ENCODE measurements at regions not wholly inside any gene's neighbourhood (a gene's known extent, or its start where the extent isn't known, plus 50 kb on each side); places are given as distances from the start of the nearest gene placed in this dataset.

DNA sequence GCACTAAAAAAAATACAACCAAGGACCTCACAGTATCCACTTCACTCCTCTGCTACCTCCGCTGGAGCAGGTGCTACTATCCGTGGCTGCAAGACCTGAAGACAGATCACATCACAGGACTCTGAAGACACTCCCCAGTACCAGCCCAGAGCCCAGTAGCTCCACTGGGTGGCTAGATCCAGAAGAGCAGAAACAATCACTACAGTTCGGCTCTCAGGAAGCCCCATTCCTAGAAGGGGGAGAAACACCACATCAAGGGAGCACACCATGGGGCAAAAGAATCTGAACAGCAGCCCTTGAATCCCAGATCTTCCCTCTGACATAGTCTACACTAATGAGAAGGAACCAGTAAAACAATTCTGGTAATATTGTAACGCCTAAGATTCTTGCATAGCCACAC, 494.0 kb upstream of the FAT3 start:
- no peak for DNase-seq

GRCh38 chr11:91730057-91730456, 494.6 kb upstream of the FAT3 start:
- no peak for DNase-seq

- no peak for DNase-seq
Observed at GRCh38 chr11:91717169-91717568, 507.4 kb upstream of the FAT3 start.

GRCh38 chr11:91707652-91708482, 516.8 kb upstream of the FAT3 start:
- no peak for DNase-seq

GRCh38 chr11:91703042-91703441, 521.6 kb upstream of the FAT3 start:
- no peak for DNase-seq

GRCh38 chr11:91700854-91701253, 523.8 kb upstream of the FAT3 start:
- DNase-seq = no peak

GRCh38 chr11:91698845-91699244, 525.8 kb upstream of the FAT3 start:
- no peak for DNase-seq

GRCh38 chr11:91694331-91694730, 530.3 kb upstream of the FAT3 start:
- no peak for DNase-seq

- DNase-seq = no peak
Observed at GRCh38 chr11:91691872-91692271, 532.7 kb upstream of the FAT3 start.

DNA sequence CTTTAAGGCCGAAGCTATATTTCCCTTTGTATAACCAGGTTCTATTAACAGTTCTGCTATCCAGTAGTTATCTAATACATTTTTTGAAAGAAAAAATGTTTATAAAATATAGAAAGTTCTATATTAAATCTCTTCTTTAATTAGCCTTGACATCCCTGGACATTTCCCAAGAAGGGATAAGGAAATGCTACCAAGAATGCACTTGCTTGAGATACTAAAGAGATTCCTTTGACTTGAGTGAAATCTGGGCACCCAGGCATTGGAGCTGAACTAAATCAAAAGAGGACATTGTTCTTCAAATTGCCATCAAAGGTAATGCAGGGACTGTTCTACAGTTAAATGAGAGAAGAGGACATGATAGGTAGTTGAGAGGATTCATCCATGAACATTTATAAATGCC, 535.9 kb upstream of the FAT3 start:
- no peak for DNase-seq

GRCh38 chr11:91686700-91687099, 537.9 kb upstream of the FAT3 start:
- no peak for DNase-seq

DNA sequence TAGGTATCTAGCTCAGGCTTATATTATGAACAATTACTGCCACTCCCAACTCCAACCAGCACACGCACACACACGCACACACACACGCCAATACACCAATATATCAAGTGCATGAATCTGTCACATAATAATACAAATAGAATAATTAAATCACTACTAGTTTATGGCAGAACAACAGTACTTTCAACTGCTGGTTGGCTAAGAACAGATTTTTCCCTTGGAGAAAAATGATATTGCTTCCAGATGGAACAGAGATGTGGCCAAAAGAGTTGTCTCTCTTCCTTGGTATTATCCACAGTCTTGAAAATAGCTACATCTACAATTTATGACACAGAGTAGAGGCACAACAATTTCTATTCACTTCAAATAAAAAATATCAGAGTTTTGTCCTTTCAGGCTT, 538.3 kb upstream of the FAT3 start:
- DNase-seq = no peak

- DNase-seq = no peak
Observed at GRCh38 chr11:91673705-91674104, 550.9 kb upstream of the FAT3 start.

- no peak for DNase-seq
Observed at GRCh38 chr11:91664521-91664920, 560.1 kb upstream of the FAT3 start.

- no peak for DNase-seq
Observed at GRCh38 chr11:91660036-91660435, 564.6 kb upstream of the FAT3 start.

DNA sequence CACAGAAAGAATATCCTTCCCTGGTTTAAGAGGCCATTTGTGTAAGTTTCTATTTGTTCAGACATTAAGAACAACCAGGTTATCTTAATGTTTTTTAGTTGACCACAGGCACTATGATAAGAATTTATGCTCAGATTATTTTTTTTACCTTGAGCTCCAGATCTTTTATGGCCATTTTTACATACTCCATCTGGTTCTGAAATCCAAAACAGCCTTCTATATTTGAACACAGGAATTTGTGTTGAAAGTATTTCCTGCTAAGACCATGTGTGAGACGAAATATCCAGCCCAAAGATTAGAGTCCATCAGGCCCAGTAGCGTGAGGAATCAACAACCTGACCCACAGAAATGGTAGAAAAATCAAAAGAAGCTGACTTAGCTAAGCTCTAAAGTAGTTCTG, 569.9 kb upstream of the FAT3 start:
- DNase-seq = no peak

GRCh38 chr11:91653079-91653754, 571.4 kb upstream of the FAT3 start:
- no peak for DNase-seq

DNA sequence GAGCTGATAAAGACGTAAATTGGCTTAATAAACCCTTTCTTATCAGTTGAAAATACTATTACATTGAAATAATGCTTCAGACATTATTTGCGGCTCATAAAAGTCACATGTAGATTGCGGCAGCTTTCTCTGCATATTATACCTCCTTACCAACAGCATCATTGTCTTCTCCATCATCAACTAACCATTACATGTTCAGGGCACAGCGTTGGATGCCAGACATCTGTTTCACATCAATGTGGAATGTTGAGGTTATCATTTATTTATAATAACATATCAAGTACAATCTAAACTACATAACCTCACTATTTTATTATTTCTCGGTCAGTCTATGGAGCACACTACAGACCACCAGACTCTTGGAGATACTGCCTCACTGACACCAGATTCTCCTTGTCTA, 573.8 kb upstream of the FAT3 start:
- no peak for DNase-seq

DNA sequence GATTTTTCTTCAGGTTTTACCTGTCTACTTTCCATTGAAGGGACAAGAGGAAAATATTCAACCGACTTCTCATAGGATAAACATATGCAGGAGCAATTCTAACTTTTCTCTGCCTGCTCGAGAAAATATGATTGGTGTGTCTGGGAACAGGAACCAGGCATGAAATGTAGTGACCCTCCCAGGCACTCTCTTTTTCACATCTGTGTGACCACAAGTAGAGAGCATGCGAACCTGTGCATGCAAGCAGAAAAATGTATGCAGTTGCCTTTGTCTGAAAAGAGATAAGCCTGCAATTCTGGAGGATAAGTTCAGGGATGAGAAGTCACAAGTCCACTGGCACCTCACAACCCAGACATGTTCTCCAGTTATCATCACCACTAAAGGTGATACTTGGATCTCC, 583.5 kb upstream of the FAT3 start:
- DNase-seq = no peak

DNA sequence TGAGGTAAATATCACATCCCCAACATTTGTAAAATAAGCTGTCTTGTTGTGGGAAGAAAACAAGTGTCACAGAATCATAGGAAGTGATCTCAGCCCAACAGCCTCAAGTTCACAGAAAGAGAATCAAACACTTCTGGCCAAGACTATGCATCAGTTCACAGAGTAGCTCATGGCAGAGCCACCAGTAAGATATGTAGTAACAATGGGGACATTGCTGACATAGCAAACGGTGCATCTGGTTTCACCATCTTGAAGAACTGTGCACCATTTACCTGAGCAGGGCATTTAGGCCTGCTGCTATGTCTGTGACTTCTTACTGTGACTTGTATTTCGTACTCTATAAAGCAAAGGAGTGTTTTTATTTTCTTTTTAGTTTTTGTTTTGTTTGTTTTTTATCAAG, 585.3 kb upstream of the FAT3 start:
- DNase-seq = no peak

GRCh38 chr11:91630916-91631673, 593.5 kb upstream of the FAT3 start:
- DNase-seq = no peak

DNA sequence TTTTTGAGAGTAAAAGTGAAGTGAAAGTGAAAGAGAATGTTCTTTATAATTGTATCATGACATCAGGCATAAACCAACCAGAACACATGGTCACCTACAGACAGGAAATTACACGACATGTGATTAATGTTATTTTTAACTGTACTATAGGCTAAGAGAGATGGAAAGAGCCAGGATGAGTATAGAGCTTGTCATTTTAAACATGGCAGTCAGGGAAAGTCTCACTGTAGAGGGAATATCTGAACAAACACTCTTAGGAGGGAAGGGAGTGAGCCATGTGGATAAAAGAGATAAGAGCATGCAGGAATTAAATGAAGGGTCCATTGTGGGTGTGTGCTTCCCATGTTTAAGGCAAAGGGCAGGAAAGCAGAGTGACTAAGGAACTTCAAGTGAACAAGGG, 599.1 kb upstream of the FAT3 start:
- no peak for DNase-seq

GRCh38 chr11:91624021-91624420, 600.6 kb upstream of the FAT3 start:
- no peak for DNase-seq

- no peak for DNase-seq
Observed at GRCh38 chr11:91608677-91609076, 615.9 kb upstream of the FAT3 start.
